AG04449 (cell line): ENCODE measurements at regions not wholly inside any gene's neighbourhood (a gene's known extent, or its start where the extent isn't known, plus 50 kb on each side); places are given as distances from the start of the nearest gene placed in this dataset.
"Not testable (repeated sequence)": the region's sequence is repeated elsewhere in the genome, so short reads cannot be mapped to it uniquely, and the experiment has no call there.

Experiments
- CTCF ChIA-PET: fragments of 350-600 bp; formaldehyde crosslinking; extraction: SDS; loops from one replicate; lab custom pipeline; 2021; ENCODE audit warnings: antibody characterized with exemption; lab: Yijun Ruan, JAX
- POLR2A ChIA-PET: fragments of 400-600, 350-600 bp; formaldehyde crosslinking; extraction: SDS; loops from one replicate; lab custom pipeline; 2020; ENCODE audit warnings: antibody characterized with exemption, inconsistent platforms; lab: Yijun Ruan, JAX
- DNase-seq: peaks from one replicate; pipeline ENCODE4 v3.0.0-alpha.2; 2010; ENCODE audit warnings: low read depth, low spot score
- H3K4me3 ChIP-seq: 2 replicates; pipeline ENCODE4 v1.5.1; 2011; ENCODE audit warnings: low read depth, mild to moderate bottlenecking, control low read depth, low read length
- CTCF ChIP-seq: IDR thresholded peaks from one replicate; pipeline ENCODE4 v1.5.1; 2011; ENCODE audit warnings: mild to moderate bottlenecking, moderate library complexity, low read length, control low read depth, inconsistent platforms; ENCODE audit not compliant: insufficient read depth; ENCODE audit errors: missing control alignments

- no peak for DNase-seq
- no peak overlapping the region for H3K4me3 ChIP-seq
- no peak for TF ChIP-seq CTCF
- ChIA-PET CTCF (interaction anchor here (1.3 kb wide), 1 partner anchor 61 kb away, joined by 5 read pairs; no protein-coding TSS in a partner anchor), POLR2A (no interaction called here)
Measured at GRCh38 chr6:16824845-16825685, 63.8 kb upstream of the ATXN1 start.

GRCh38 chr6:16823718-16824352, 62.6 kb upstream of the ATXN1 start:
- no peak overlapping the region for H3K4me3 ChIP-seq
- POLR2A ChIA-PET = no interaction called here
- DNase-seq = no peak
- CTCF ChIA-PET = interaction anchor here (1.2 to 1.6 kb wide), 3 partner anchors 9 to 53 kb away, joined by 3 to 9 read pairs (median 4); no protein-coding TSS in a partner anchor
- TF ChIP-seq CTCF = no peak

GRCh38 chr6:16822975-16823717, 61.9 kb upstream of the ATXN1 start:
- no peak overlapping the region for H3K4me3 ChIP-seq
- POLR2A ChIA-PET = no interaction called here

GRCh38 chr6:16822529-16822928, 61.3 kb upstream of the ATXN1 start:
- DNase-seq = no peak
- ChIA-PET POLR2A (no interaction called here), CTCF (interaction anchor here (0.9 to 1.6 kb wide), 5 partner anchors 10 to 490 kb away, joined by 3 to 9 read pairs (median 4); no protein-coding TSS in a partner anchor)
- TF ChIP-seq CTCF = no peak
- no peak overlapping the region for H3K4me3 ChIP-seq

More at GRCh38 chr6:16822975-16823717, 61.9 kb upstream of the ATXN1 start:
- TF ChIP-seq CTCF = no peak
- no peak for DNase-seq
- CTCF ChIA-PET = interaction anchor here (0.9 to 1.6 kb wide), 5 partner anchors 10 to 491 kb away, joined by 3 to 9 read pairs (median 4); no protein-coding TSS in a partner anchor

- CTCF ChIA-PET = interaction anchor here (1.1 to 1.3 kb wide), 2 partner anchors 50 to 490 kb away, joined by 3 to 4 read pairs; no protein-coding TSS in a partner anchor
- POLR2A ChIA-PET = no interaction called here
- no peak for DNase-seq
- no peak overlapping the region for H3K4me3 ChIP-seq
- no peak for TF ChIP-seq CTCF
Measured at GRCh38 chr6:16821834-16822264, 60.6 kb upstream of the ATXN1 start.

GRCh38 chr6:16820262-16820661, 59.0 kb upstream of the ATXN1 start:
- H3K4me3 ChIP-seq, POLR2A ChIA-PET, DNase-seq: not testable (repeated sequence)
- CTCF ChIA-PET = interaction anchor here (0.7 to 3.4 kb wide), 11 partner anchors 9 to 488 kb away, joined by 3 to 15 read pairs (median 4); no protein-coding TSS in a partner anchor
